Immature natural killer cell (primary cell): ENCODE measurements at regions not wholly inside any gene's neighbourhood (a gene's known extent, or its start where the extent isn't known, plus 50 kb on each side); places are given as distances from the start of the nearest gene placed in this dataset.
"Not testable (repeated sequence)": the region's sequence is repeated elsewhere in the genome, so short reads cannot be mapped to it uniquely, and the experiment has no call there.

ENCODE experiments used
- DNase-seq, 3 donors: peaks; one replicate each; pipeline ENCODE4 v3.0.0; 2022; ENCODE audit warnings: mixed read lengths in 1 of 3
- H3K27ac Mint-ChIP-seq, 6 donors: one replicate each; pipeline ENCODE4 v1.8.0; 2020; ENCODE audit warnings: mixed read lengths in 6 of 6, mild to moderate bottlenecking in 5 of 6, inconsistent platforms in 4 of 6, moderate library complexity in 3 of 6
- H3K27me3 Mint-ChIP-seq, 3 donors: one replicate each; pipeline ENCODE4 v1.8.0; 2020 to 2021; ENCODE audit warnings: low read depth in 3 of 3, mild to moderate bottlenecking in 3 of 3, mixed read lengths in 3 of 3, moderate library complexity in 3 of 3, inconsistent platforms in 1 of 3
- H3K36me3 Mint-ChIP-seq, 3 donors: one replicate each; pipeline ENCODE4 v1.8.0; 2020; ENCODE audit warnings: mixed read lengths in 3 of 3, inconsistent platforms in 2 of 3, mild to moderate bottlenecking in 2 of 3
- H3K4me1 Mint-ChIP-seq, 2 donors: one replicate each; pipeline ENCODE4 v1.8.0; 2020; ENCODE audit warnings: inconsistent platforms in 2 of 2, mild to moderate bottlenecking in 2 of 2, mixed read lengths in 2 of 2, moderate library complexity in 1 of 2
- H3K4me3 Mint-ChIP-seq, 5 donors: one replicate each; pipeline ENCODE4 v1.8.0; 2020; ENCODE audit warnings: mild to moderate bottlenecking in 5 of 5, mixed read lengths in 5 of 5, inconsistent platforms in 3 of 5, moderate library complexity in 3 of 5
- H3K9me3 Mint-ChIP-seq, 6 donors: one replicate each; pipeline ENCODE4 v1.8.0; 2020; ENCODE audit warnings: mild to moderate bottlenecking in 6 of 6, mixed read lengths in 6 of 6, inconsistent platforms in 4 of 6, moderate library complexity in 3 of 6

- H3K4me3 Mint-ChIP-seq: no peak overlapping the region
- peaks cover 2 to 4% (median 3%) of the 10 kb centered on the region in 3 donors for H3K27me3 Mint-ChIP-seq
Measured at GRCh38 chr3:70658513-70659310, 346.3 kb upstream of the MDFIC2 start.

GRCh38 chr3:70657454-70657853, 345.0 kb upstream of the MDFIC2 start:
- peaks cover 2 to 4% (median 3%) of the 10 kb centered on the region in 3 donors for H3K27me3 Mint-ChIP-seq
- H3K9me3 Mint-ChIP-seq: peaks cover 0 to 5% (median 0%) of the 10 kb centered on the region in 6 donors
- DNase-seq: no peak
- H3K36me3 Mint-ChIP-seq: no peaks in the 10 kb centered on the region
- no peak overlapping the region for H3K4me3 Mint-ChIP-seq
- H3K4me1 Mint-ChIP-seq: no peaks in the 10 kb centered on the region
- no peak overlapping the region for H3K27ac Mint-ChIP-seq

More at GRCh38 chr3:70658513-70659310, 346.3 kb upstream of the MDFIC2 start:
- Mint-ChIP-seq H3K4me1 (no peaks in the 10 kb centered on the region), H3K36me3 (no peaks in the 10 kb centered on the region), H3K9me3 (peaks cover 0 to 5% (median 0%) of the 10 kb centered on the region in 6 donors), H3K27ac (no peak overlapping the region)
- no peak for DNase-seq

- no peaks in the 10 kb centered on the region for H3K36me3 Mint-ChIP-seq
- H3K4me1 Mint-ChIP-seq: no peaks in the 10 kb centered on the region
- H3K27ac Mint-ChIP-seq: no peak overlapping the region
- H3K9me3 Mint-ChIP-seq: peaks cover 0 to 2% (median 0%) of the 10 kb centered on the region in 6 donors
- H3K4me3 Mint-ChIP-seq: no peak overlapping the region
- H3K27me3 Mint-ChIP-seq: peaks cover 0 to 5% (median 3%) of the 10 kb centered on the region in 3 donors
- DNase-seq: no peak
Measured at GRCh38 chr3:70647823-70648222, 335.4 kb upstream of the MDFIC2 start.

- no peak for DNase-seq
- H3K36me3 Mint-ChIP-seq: no peaks in the 10 kb centered on the region
- no peaks in the 10 kb centered on the region for H3K4me1 Mint-ChIP-seq
- H3K9me3 Mint-ChIP-seq: peaks cover 0 to 2% (median 0%) of the 10 kb centered on the region in 6 donors
- H3K27ac Mint-ChIP-seq: no peak overlapping the region
- peaks cover 0 to 5% (median 3%) of the 10 kb centered on the region in 3 donors for H3K27me3 Mint-ChIP-seq
- H3K4me3 Mint-ChIP-seq: no peak overlapping the region
Measured at GRCh38 chr3:70647094-70647493, 334.7 kb upstream of the MDFIC2 start.

GRCh38 chr3:70646635-70647034, 334.2 kb upstream of the MDFIC2 start:
- no peaks in the 10 kb centered on the region for H3K36me3 Mint-ChIP-seq
- H3K4me1 Mint-ChIP-seq: no peaks in the 10 kb centered on the region
- H3K27ac Mint-ChIP-seq: no peak overlapping the region
- no peak overlapping the region for H3K4me3 Mint-ChIP-seq
- peaks cover 0 to 5% (median 1%) of the 10 kb centered on the region in 3 donors for H3K27me3 Mint-ChIP-seq
- DNase-seq: no peak
- peaks cover 0 to 2% (median 0%) of the 10 kb centered on the region in 6 donors for H3K9me3 Mint-ChIP-seq

GRCh38 chr3:70640481-70640880, 328.0 kb upstream of the MDFIC2 start:
- no peak overlapping the region for H3K4me3 Mint-ChIP-seq
- H3K27ac Mint-ChIP-seq: no peak overlapping the region
- H3K36me3 Mint-ChIP-seq: no peaks in the 10 kb centered on the region
- no peak for DNase-seq
- peaks cover 0 to 5% (median 1%) of the 10 kb centered on the region in 6 donors for H3K9me3 Mint-ChIP-seq
- H3K4me1 Mint-ChIP-seq: no peaks in the 10 kb centered on the region
- H3K27me3 Mint-ChIP-seq: peaks cover 2 to 6% (median 4%) of the 10 kb centered on the region in 3 donors

- no peak overlapping the region for H3K4me3 Mint-ChIP-seq
- peaks cover 3 to 6% (median 5%) of the 10 kb centered on the region in 3 donors for H3K27me3 Mint-ChIP-seq
- no peaks in the 10 kb centered on the region for H3K4me1 Mint-ChIP-seq
- H3K36me3 Mint-ChIP-seq: no peaks in the 10 kb centered on the region
- H3K27ac Mint-ChIP-seq: no peak overlapping the region
- DNase-seq: no peak
- H3K9me3 Mint-ChIP-seq: peaks cover 0 to 6% (median 0%) of the 10 kb centered on the region in 6 donors
Measured at GRCh38 chr3:70635301-70635700, 322.9 kb upstream of the MDFIC2 start.

GRCh38 chr3:70631716-70632307, 319.4 kb upstream of the MDFIC2 start:
- no peak for DNase-seq
- Mint-ChIP-seq H3K27me3 (peaks cover 2 to 5% (median 3%) of the 10 kb centered on the region in 3 donors), H3K36me3 (no peaks in the 10 kb centered on the region), H3K4me3 (no peak overlapping the region), H3K27ac (no peak overlapping the region), H3K9me3 (peaks cover 0 to 7% (median 0%) of the 10 kb centered on the region in 6 donors), H3K4me1 (no peaks in the 10 kb centered on the region)

GRCh38 chr3:70621451-70621850, 309.0 kb upstream of the MDFIC2 start:
- peaks cover 0 to 7% (median 4%) of the 10 kb centered on the region in 3 donors for H3K27me3 Mint-ChIP-seq
- H3K4me3 Mint-ChIP-seq: no peak overlapping the region
- H3K9me3 Mint-ChIP-seq: peaks cover 0 to 5% (median 0%) of the 10 kb centered on the region in 6 donors
- no peak overlapping the region for H3K27ac Mint-ChIP-seq
- no peaks in the 10 kb centered on the region for H3K4me1 Mint-ChIP-seq
- H3K36me3 Mint-ChIP-seq: no peaks in the 10 kb centered on the region
- DNase-seq: no peak

GRCh38 chr3:70620956-70621355, 308.5 kb upstream of the MDFIC2 start:
- no peak for DNase-seq
- no peak overlapping the region for H3K4me3 Mint-ChIP-seq
- H3K27me3 Mint-ChIP-seq: peaks cover 0 to 7% (median 4%) of the 10 kb centered on the region in 3 donors
- peaks cover 0 to 5% (median 0%) of the 10 kb centered on the region in 6 donors for H3K9me3 Mint-ChIP-seq
- no peaks in the 10 kb centered on the region for H3K4me1 Mint-ChIP-seq
- no peak overlapping the region for H3K27ac Mint-ChIP-seq
- H3K36me3 Mint-ChIP-seq: no peaks in the 10 kb centered on the region

GRCh38 chr3:70620367-70620766, 307.9 kb upstream of the MDFIC2 start:
- Mint-ChIP-seq H3K36me3 (no peaks in the 10 kb centered on the region), H3K4me1 (no peaks in the 10 kb centered on the region), H3K4me3 (no peak overlapping the region), H3K9me3 (peaks cover 0 to 5% (median under 1%) of the 10 kb centered on the region in 6 donors), H3K27me3 (peaks cover 0 to 9% (median 6%) of the 10 kb centered on the region in 3 donors), H3K27ac (no peak overlapping the region)
- no peak for DNase-seq

GRCh38 chr3:70618151-70618550, 305.7 kb upstream of the MDFIC2 start:
- H3K9me3 Mint-ChIP-seq: peaks cover 0 to 3% (median under 1%) of the 10 kb centered on the region in 6 donors
- no peaks in the 10 kb centered on the region for H3K36me3 Mint-ChIP-seq
- H3K27ac Mint-ChIP-seq: no peak overlapping the region
- DNase-seq: no peak
- no peak overlapping the region for H3K4me3 Mint-ChIP-seq
- peaks cover 0 to 9% (median 6%) of the 10 kb centered on the region in 3 donors for H3K27me3 Mint-ChIP-seq
- no peaks in the 10 kb centered on the region for H3K4me1 Mint-ChIP-seq

GRCh38 chr3:70617349-70617748, 304.9 kb upstream of the MDFIC2 start:
- not testable (repeated sequence) for H3K36me3 Mint-ChIP-seq, DNase-seq, H3K4me3 Mint-ChIP-seq, H3K4me1 Mint-ChIP-seq, H3K9me3 Mint-ChIP-seq, H3K27ac Mint-ChIP-seq, H3K27me3 Mint-ChIP-seq

GRCh38 chr3:70615286-70615685, 302.8 kb upstream of the MDFIC2 start:
- no peak for DNase-seq
- peaks cover 0 to 3% (median 1%) of the 10 kb centered on the region in 6 donors for H3K9me3 Mint-ChIP-seq
- H3K4me3 Mint-ChIP-seq: no peak overlapping the region
- no peaks in the 10 kb centered on the region for H3K4me1 Mint-ChIP-seq
- no peaks in the 10 kb centered on the region for H3K36me3 Mint-ChIP-seq
- H3K27ac Mint-ChIP-seq: no peak overlapping the region
- peaks cover 1 to 6% (median 1%) of the 10 kb centered on the region in 3 donors for H3K27me3 Mint-ChIP-seq
